ENCODE measurements at regions not wholly inside any gene's neighbourhood (a gene's known extent, or its start where the extent isn't known, plus 50 kb on each side); places are given as distances from the start of the nearest gene placed in this dataset.
"Not testable (repeated sequence)": the region's sequence is repeated elsewhere in the genome, so short reads cannot be mapped to it uniquely, and the experiment has no call there.

- Histone ChIP-seq H3K4me3 (no peak overlapping the region), H3K9me3 (no peaks in the 10 kb centered on the region), H3K36me3 (no peaks in the 10 kb centered on the region), H3K27ac (no peak overlapping the region), H3K27me3 (no peaks in the 10 kb centered on the region), H3K4me1 (no peaks in the 10 kb centered on the region)
- DNase-seq (ENCODE audit: low spot score in 2 of 2), result no peak
- 66% methylated on average over 2 of the region's 2 CpGs for WGBS
- TF ChIP-seq CTCF (IDR thresholded peaks at IDR 0.05) (no peak), POLR2A (IDR thresholded peaks at IDR 0.05) (no peak), EP300 (IDR thresholded peaks at IDR 0.05) (no peak), POLR2AphosphoS5 (IDR thresholded peaks at IDR 0.05) (no peak)
Observed at GRCh38 chr2:52343706-52344266, 1311.9 kb upstream of the NRXN1 start.

GRCh38 chr2:52343010-52343409 lies 1311.1 kb upstream of the NRXN1 start:
- DNase-seq (ENCODE audit: low spot score in 2 of 2), result no peak
- 88% methylated on average over 1 of the region's 1 CpG for WGBS
- TF ChIP-seq POLR2A (IDR thresholded peaks at IDR 0.05) (no peak), POLR2AphosphoS5 (IDR thresholded peaks at IDR 0.05) (no peak), CTCF (IDR thresholded peaks at IDR 0.05) (no peak), EP300 (IDR thresholded peaks at IDR 0.05) (no peak)

GRCh38 chr2:52342458-52342857 lies 1310.5 kb upstream of the NRXN1 start:
- Histone ChIP-seq H3K36me3 (no peaks in the 10 kb centered on the region), H3K4me3 (no peak overlapping the region), H3K9me3 (no peaks in the 10 kb centered on the region), H3K4me1 (no peaks in the 10 kb centered on the region), H3K27me3 (no peaks in the 10 kb centered on the region), H3K27ac (no peak overlapping the region)
- WGBS, result 87% methylated on average over 4 of the region's 4 CpGs
- TF ChIP-seq POLR2A (IDR thresholded peaks at IDR 0.05), result no peak
- no peak for TF ChIP-seq CTCF (IDR thresholded peaks at IDR 0.05)
- TF ChIP-seq POLR2AphosphoS5 (IDR thresholded peaks at IDR 0.05), result no peak
- TF ChIP-seq EP300 (IDR thresholded peaks at IDR 0.05), result no peak
- no peak for DNase-seq (ENCODE audit: low spot score in 2 of 2)

More at GRCh38 chr2:52343010-52343409, 1311.1 kb upstream of the NRXN1 start:
- H3K27ac ChIP-seq, result no peak overlapping the region
- H3K36me3 ChIP-seq, result no peaks in the 10 kb centered on the region
- no peaks in the 10 kb centered on the region for H3K9me3 ChIP-seq
- no peaks in the 10 kb centered on the region for H3K4me1 ChIP-seq
- no peak overlapping the region for H3K4me3 ChIP-seq
- H3K27me3 ChIP-seq, result no peaks in the 10 kb centered on the region

GRCh38 chr2:52341732-52342131 lies 1309.8 kb upstream of the NRXN1 start:
- Histone ChIP-seq H3K27me3 (no peaks in the 10 kb centered on the region), H3K4me1 (no peaks in the 10 kb centered on the region), H3K4me3 (no peak overlapping the region), H3K9me3 (no peaks in the 10 kb centered on the region), H3K36me3 (no peaks in the 10 kb centered on the region), H3K27ac (no peak overlapping the region)
- DNase-seq (ENCODE audit: low spot score in 2 of 2), result no peak
- WGBS, result 85% methylated on average over 3 of the region's 3 CpGs
- TF ChIP-seq POLR2AphosphoS5 (IDR thresholded peaks at IDR 0.05) (no peak), CTCF (IDR thresholded peaks at IDR 0.05) (no peak), POLR2A (IDR thresholded peaks at IDR 0.05) (no peak), EP300 (IDR thresholded peaks at IDR 0.05) (no peak)

- H3K4me3 ChIP-seq, result no peak overlapping the region
- no peaks in the 10 kb centered on the region for H3K27me3 ChIP-seq
- H3K9me3 ChIP-seq, result no peaks in the 10 kb centered on the region
- H3K4me1 ChIP-seq, result no peaks in the 10 kb centered on the region
- no peaks in the 10 kb centered on the region for H3K36me3 ChIP-seq
- WGBS, result 20% methylated on average over 1 of the region's 1 CpG
- H3K27ac ChIP-seq, result no peak overlapping the region
- TF ChIP-seq POLR2AphosphoS5 (IDR thresholded peaks at IDR 0.05), result no peak
- no peak for TF ChIP-seq CTCF (IDR thresholded peaks at IDR 0.05)
- no peak for TF ChIP-seq POLR2A (IDR thresholded peaks at IDR 0.05)
- TF ChIP-seq EP300 (IDR thresholded peaks at IDR 0.05), result no peak
- DNase-seq (ENCODE audit: low spot score in 2 of 2), result no peak
Observed at GRCh38 chr2:52340171-52340570, 1308.2 kb upstream of the NRXN1 start.

GRCh38 chr2:52337786-52338185 lies 1305.9 kb upstream of the NRXN1 start:
- H3K4me1 ChIP-seq; H3K4me3 ChIP-seq; H3K9me3 ChIP-seq; H3K27me3 ChIP-seq; H3K36me3 ChIP-seq; H3K27ac ChIP-seq; DNase-seq (ENCODE audit: low spot score in 2 of 2): not testable (repeated sequence)
- 88% methylated on average over 7 of the region's 7 CpGs for WGBS

Measured in suprapubic skin (tissue), 4 donors.